Transverse colon (tissue), 4 donors: ENCODE measurements at regions not wholly inside any gene's neighbourhood (a gene's known extent, or its start where the extent isn't known, plus 50 kb on each side); places are given as distances from the start of the nearest gene placed in this dataset.

Source experiments
- DNase-seq: peaks from one replicate; pipeline ENCODE4 v3.0.0-alpha.2; 2019
- H3K27ac ChIP-seq, 4 donors: fragments of 200-600 bp; sonication (generic); 2 replicates each; pipeline ENCODE4 v1.5.1; 2016 to 2018; ENCODE audit warnings: inconsistent platforms in 4 of 4
- H3K27me3 ChIP-seq: fragments of 200-600 bp; sonication (generic); 2 replicates; pipeline ENCODE4 v1.5.1; 2017; ENCODE audit warnings: inconsistent platforms
- H3K36me3 ChIP-seq, 4 donors: fragments of 200-600 bp; sonication (generic); 2 replicates each; pipeline ENCODE4 v1.5.1; 2017 to 2019; ENCODE audit warnings: inconsistent platforms in 4 of 4
- H3K4me1 ChIP-seq, 4 donors: fragments of 200-600 bp; sonication (generic); 2 replicates each; pipeline ENCODE4 v1.5.1; 2017 to 2020; ENCODE audit warnings: inconsistent platforms in 4 of 4
- H3K4me3 ChIP-seq, 4 donors: fragments of 200-600 bp; sonication (generic); 1 replicate in 1 of 4; 2 replicates in 3 of 4; pipeline versions ENCODE4 v1.5.1 to v1.6.1; 2017 to 2019; ENCODE audit warnings: inconsistent platforms in 4 of 4
- H3K9me3 ChIP-seq, 2 donors: fragments of 200-600 bp; sonication (generic); 2 replicates each; pipeline ENCODE4 v1.5.1; 2017 to 2019; ENCODE audit warnings: inconsistent platforms in 2 of 2
- EP300 ChIP-seq: sonication (generic); formaldehyde crosslinking; IDR thresholded peaks from one replicate; pipeline ENCODE4 v1.6.1; 2017; ENCODE audit warnings: antibody characterized with exemption, low read depth
- POLR2A ChIP-seq: fragments of 450-650 bp; IDR thresholded peaks from one replicate; pipeline ENCODE4 v1.6.1; 2016; ENCODE audit warnings: antibody characterized with exemption, mild to moderate bottlenecking, moderate library complexity
- POLR2AphosphoS5 ChIP-seq, 3 donors: sonication (generic); formaldehyde crosslinking; IDR thresholded peaks; one replicate each; pipeline ENCODE4 v1.6.1; 2016; ENCODE audit warnings: antibody characterized with exemption in 3 of 3
- WGBS, 2 donors: methylation state at CpG; one replicate each; pipeline ENCODE4 v1.1.5; 2018; ENCODE audit warnings: low coverage in 1 of 2; 5-methylcytosine and 5-hydroxymethylcytosine counted together
- in situ Hi-C, 4 donors: fragments of 200-750 bp; cut with MboI; loops; one replicate each; pipeline versions ENCODE4 v1.15.0 to v1.15.1; 2017; ENCODE audit warnings: low sequenced_read_pairs in 3 of 4, low pct_ligation_motif_present in 1 of 4, low pct_unique_long_range_greater_than_20kb in 1 of 4
- intact Hi-C: fragments of 100-400 bp; cut with DNase I; formaldehyde crosslinking; loops from one replicate; pipeline ENCODE4 v1.15.1; 2023; ENCODE audit warnings: low total_unique reads
- TF ChIP-seq, protein P1 (sequence below), 5 experiments: fragments of 200-600 bp in 3 of 5; fragments of 450-650 bp in 2 of 5; sonication (generic) in 3 of 5; IDR thresholded peaks; 1 replicate in 2 of 5; 2 replicates in 3 of 5; pipeline ENCODE4 v1.5.1; 2016 to 2017; ENCODE audit warnings: antibody characterized with exemption in 5 of 5, inconsistent platforms in 3 of 5, mild to moderate bottlenecking in 2 of 5, moderate library complexity in 1 of 5

DNA sequence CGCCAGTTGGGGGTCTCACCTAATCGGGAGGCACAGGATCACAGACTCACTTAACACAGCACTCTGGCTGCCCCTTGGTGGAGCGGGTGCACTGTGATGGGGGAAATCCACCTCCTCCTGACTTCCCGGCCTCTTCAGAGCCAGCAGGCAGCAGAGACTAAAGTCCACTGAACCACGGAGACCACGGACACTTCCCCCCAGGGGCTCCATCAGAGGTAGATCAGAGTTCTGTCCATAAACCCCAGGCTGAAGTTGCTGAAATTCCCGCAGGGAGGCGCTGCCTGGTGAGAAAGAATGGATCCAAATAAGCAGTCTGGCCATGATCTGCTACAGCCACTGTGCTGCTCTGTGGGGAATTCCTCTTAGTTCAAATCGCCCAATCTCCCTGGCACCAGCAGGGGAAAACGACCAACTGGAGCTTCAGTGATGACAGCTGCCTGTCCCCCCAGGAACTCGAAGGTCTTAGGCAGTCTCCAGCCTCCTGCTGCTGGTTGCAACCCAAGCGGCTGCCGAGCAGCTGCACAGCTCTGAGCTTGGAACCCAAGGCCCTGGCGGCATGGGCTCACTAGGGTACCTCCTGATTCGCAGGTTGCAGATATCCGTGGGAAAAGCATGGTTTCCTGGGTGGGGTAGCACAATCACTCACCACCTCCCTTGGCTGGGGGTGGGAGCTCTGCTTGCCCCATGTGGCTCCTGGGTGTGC is 106.9 kb upstream of the DCAF12L2 start:
- DNase-seq, result no peak
- Histone ChIP-seq H3K27me3 (no peaks in the 10 kb centered on the region), H3K27ac (no peak overlapping the region), H3K9me3 (no peaks in the 10 kb centered on the region), H3K4me3 (no peak overlapping the region), H3K4me1 (no peaks in the 10 kb centered on the region), H3K36me3 (no peaks in the 10 kb centered on the region)
- in situ Hi-C loops, result no loop called here
- TF ChIP-seq POLR2AphosphoS5 (IDR thresholded peaks at IDR 0.05) (no peak), POLR2A (no peak)
- WGBS, 2 donors, result 76% methylated on average over 16 of the region's 16 CpGs; no CpG with 5 or more reads in 1 of the 2 donors
- intact Hi-C loops, result no loop called here

DNA sequence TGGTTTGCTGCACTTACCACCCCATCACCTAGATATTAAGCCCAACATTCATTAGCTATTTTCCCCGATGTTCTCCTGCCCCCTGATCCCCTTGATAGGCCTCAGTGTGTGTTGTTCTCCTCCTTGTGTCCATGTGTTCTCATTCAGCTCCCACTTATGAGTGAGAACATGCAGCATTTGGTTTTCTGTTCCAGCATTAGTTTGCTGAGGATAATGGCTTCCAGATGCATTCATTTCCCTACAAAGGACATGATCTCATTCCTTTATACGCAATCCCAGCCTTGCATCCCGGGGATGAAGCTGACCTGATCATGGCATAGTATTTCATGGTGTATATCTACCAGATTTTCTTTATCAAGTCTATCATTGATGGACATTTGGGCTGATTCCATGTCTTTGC is 99.0 kb upstream of the DCAF12L2 start:
- intact Hi-C loops, result no loop called here
- H3K4me1 ChIP-seq, result no peaks in the 10 kb centered on the region
- no peak for DNase-seq
- H3K4me3 ChIP-seq, result no peak overlapping the region
- in situ Hi-C loops, result no loop called here
- no peaks in the 10 kb centered on the region for H3K27me3 ChIP-seq
- 40 to 64% methylated on average over 3 of the region's 3 CpGs for WGBS, 2 donors
- TF ChIP-seq EP300 (no peak), POLR2AphosphoS5 (IDR thresholded peaks at IDR 0.05) (no peak), POLR2A (no peak)
- TF ChIP-seq, protein P1, sequence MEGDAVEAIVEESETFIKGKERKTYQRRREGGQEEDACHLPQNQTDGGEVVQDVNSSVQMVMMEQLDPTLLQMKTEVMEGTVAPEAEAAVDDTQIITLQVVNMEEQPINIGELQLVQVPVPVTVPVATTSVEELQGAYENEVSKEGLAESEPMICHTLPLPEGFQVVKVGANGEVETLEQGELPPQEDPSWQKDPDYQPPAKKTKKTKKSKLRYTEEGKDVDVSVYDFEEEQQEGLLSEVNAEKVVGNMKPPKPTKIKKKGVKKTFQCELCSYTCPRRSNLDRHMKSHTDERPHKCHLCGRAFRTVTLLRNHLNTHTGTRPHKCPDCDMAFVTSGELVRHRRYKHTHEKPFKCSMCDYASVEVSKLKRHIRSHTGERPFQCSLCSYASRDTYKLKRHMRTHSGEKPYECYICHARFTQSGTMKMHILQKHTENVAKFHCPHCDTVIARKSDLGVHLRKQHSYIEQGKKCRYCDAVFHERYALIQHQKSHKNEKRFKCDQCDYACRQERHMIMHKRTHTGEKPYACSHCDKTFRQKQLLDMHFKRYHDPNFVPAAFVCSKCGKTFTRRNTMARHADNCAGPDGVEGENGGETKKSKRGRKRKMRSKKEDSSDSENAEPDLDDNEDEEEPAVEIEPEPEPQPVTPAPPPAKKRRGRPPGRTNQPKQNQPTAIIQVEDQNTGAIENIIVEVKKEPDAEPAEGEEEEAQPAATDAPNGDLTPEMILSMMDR (IDR thresholded peaks at IDR 0.05), result no peak
- no peaks in the 10 kb centered on the region for H3K36me3 ChIP-seq
- no peaks in the 10 kb centered on the region for H3K9me3 ChIP-seq
- H3K27ac ChIP-seq, result no peak overlapping the region

DNA sequence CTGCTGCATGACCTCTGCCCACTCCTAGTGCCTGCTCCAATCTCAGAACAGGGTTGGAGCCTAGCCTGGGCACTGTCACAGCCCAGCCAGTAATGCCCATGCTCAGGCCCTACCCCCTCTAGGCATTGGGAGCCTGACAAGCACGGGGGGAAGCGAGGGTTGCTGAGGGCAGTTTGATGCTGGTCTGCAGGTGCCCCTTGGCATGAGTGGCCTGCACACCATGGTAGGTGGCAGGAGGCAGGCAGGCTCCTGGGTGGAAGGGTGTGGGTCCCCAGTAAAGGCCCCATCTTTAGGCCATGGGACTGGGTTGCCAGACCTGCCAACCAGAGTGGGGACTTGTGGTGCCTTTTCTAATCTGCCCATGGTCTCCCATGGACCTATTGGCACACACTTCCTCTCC is 72.1 kb upstream of the DCAF12L2 start:
- in situ Hi-C loops, result no loop called here
- 65% methylated on average over 2 of the region's 2 CpGs; no CpG with 5 or more reads in 1 of the 2 donors for WGBS, 2 donors
- Histone ChIP-seq H3K4me1 (no peaks in the 10 kb centered on the region), H3K27ac (no peak overlapping the region), H3K27me3 (no peaks in the 10 kb centered on the region), H3K4me3 (no peak overlapping the region), H3K9me3 (no peaks in the 10 kb centered on the region), H3K36me3 (no peaks in the 10 kb centered on the region)
- TF ChIP-seq EP300, result no peak
- no peak for TF ChIP-seq POLR2AphosphoS5 (IDR thresholded peaks at IDR 0.05)
- no peak for TF ChIP-seq POLR2A
- TF ChIP-seq, protein P1 (IDR thresholded peaks at IDR 0.05), result no peak
- intact Hi-C loops, result no loop called here
- no peak for DNase-seq

DNA sequence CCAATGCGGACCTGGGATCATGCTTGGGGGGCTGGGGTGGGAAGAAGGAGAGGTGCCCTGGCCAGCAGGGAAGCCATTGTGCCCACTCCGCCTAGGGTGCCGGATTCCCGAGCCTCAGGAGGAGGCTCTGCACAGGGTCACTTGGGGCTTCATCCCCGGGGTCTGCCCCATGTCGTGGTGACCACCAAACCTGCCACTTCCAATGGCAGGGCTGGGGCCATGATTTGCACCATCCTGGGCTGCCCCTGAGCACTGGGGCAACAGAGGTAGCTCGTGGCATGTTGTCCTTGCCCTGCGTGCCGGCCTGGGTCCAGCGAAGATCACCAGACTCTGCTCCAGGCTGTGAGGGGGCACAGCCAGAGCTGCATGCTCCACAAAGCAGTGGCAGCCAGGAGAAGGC is 71.4 kb upstream of the DCAF12L2 start:
- H3K27ac ChIP-seq, result no peak overlapping the region
- intact Hi-C loops (no loop called here), in situ Hi-C loops (no loop called here)
- no peaks in the 10 kb centered on the region for H3K27me3 ChIP-seq
- DNase-seq, result no peak
- WGBS, 2 donors, result 83% methylated on average over 6 of the region's 10 CpGs; no CpG with 5 or more reads in 1 of the 2 donors
- no peak overlapping the region for H3K4me3 ChIP-seq
- no peaks in the 10 kb centered on the region for H3K4me1 ChIP-seq
- no peaks in the 10 kb centered on the region for H3K36me3 ChIP-seq
- no peaks in the 10 kb centered on the region for H3K9me3 ChIP-seq
- TF ChIP-seq POLR2A (no peak), POLR2AphosphoS5 (IDR thresholded peaks at IDR 0.05) (no peak), EP300 (no peak)
- TF ChIP-seq, protein P1 (IDR thresholded peaks at IDR 0.05), result no peak
